PC-9 (cell line): ENCODE measurements at regions not wholly inside any gene's neighbourhood (a gene's known extent, or its start where the extent isn't known, plus 50 kb on each side); places are given as distances from the start of the nearest gene placed in this dataset.

ENCODE experiments used
- BruUV-seq: library from RNA; stranded (reverse); fragments of 400-500 nt; replicated peaks from 2 replicates; lab custom pipeline; 2021; lab: Mats Ljungman, UMichigan
- CTCF ChIA-PET: fragments of 300-600 bp; sonication (Branson Sonifier 250); formaldehyde crosslinking; loops from one replicate; lab custom pipeline; 2022; ENCODE audit warnings: antibody characterized with exemption; lab: Charles Lee
- POLR2A ChIA-PET: fragments of 300-600 bp; sonication (Branson Sonifier 250); formaldehyde crosslinking; loops from one replicate; lab custom pipeline; 2022; ENCODE audit warnings: antibody characterized with exemption; ENCODE audit not compliant: unreplicated experiment; lab: Charles Lee
- DNase-seq, 2 experiments: peaks; one replicate each; pipeline versions ENCODE4 v3.0.0 to v3.0.0-alpha.2; 2015 to 2022; ENCODE audit warnings: mixed read lengths in 1 of 2
- H2AFZ ChIP-seq: fragments of 200-600 bp; sonication (generic); 2 replicates; pipeline ENCODE4 v1.8.1; 2017; ENCODE audit warnings: antibody characterized with exemption
- H3F3A ChIP-seq: fragments of 200-600 bp; sonication (generic); 2 replicates; pipeline ENCODE4 v1.8.1; 2017; ENCODE audit warnings: antibody characterized with exemption, mild to moderate bottlenecking, low read depth; ENCODE audit not compliant: insufficient read depth
- H3K27ac ChIP-seq: fragments of 200-600 bp; sonication (generic); 2 replicates; pipeline ENCODE4 v1.6.1; 2016; ENCODE audit warnings: mixed run types
- H3K27me3 ChIP-seq: fragments of 200-600 bp; sonication (generic); 2 replicates; pipeline ENCODE4 v1.6.1; 2016; ENCODE audit warnings: low read depth, mixed run types; ENCODE audit not compliant: insufficient read depth
- H3K36me3 ChIP-seq: fragments of 200-600 bp; sonication (generic); 2 replicates; pipeline ENCODE4 v1.6.1; 2016; ENCODE audit warnings: low read depth, mixed run types
- H3K4me1 ChIP-seq: fragments of 200-600 bp; sonication (generic); replicated peaks from 2 replicates; pipeline ENCODE4 v1.6.1; 2016; ENCODE audit warnings: mixed run types; ENCODE audit not compliant: insufficient read depth
- H3K4me2 ChIP-seq: fragments of 200-600 bp; sonication (generic); 2 replicates; pipeline ENCODE4 v1.6.1; 2017; ENCODE audit warnings: mixed run types
- H3K4me3 ChIP-seq: fragments of 200-600 bp; sonication (generic); 2 replicates; pipeline ENCODE4 v1.6.1; 2016; ENCODE audit warnings: mixed run types
- H3K79me2 ChIP-seq: fragments of 200-600 bp; sonication (generic); 2 replicates; pipeline ENCODE4 v1.6.1; 2017; ENCODE audit warnings: low read depth, mixed run types
- H3K9me2 ChIP-seq: fragments of 200-600 bp; sonication (generic); 2 replicates; pipeline ENCODE4 v1.8.1; 2017; ENCODE audit warnings: mild to moderate bottlenecking; ENCODE audit not compliant: insufficient read depth
- H3K9me3 ChIP-seq: fragments of 200-600 bp; sonication (generic); 2 replicates; pipeline ENCODE4 v1.8.1; 2016; ENCODE audit warnings: low read depth; ENCODE audit not compliant: insufficient read depth
- H4K20me1 ChIP-seq: fragments of 200-600 bp; sonication (generic); 2 replicates; pipeline ENCODE4 v1.8.1; 2017; ENCODE audit not compliant: insufficient read depth
- CTCF ChIP-seq: fragments of 200-600 bp; sonication (generic); conservative IDR thresholded peaks from 2 replicates; pipeline ENCODE4 v1.6.1; 2017; ENCODE audit warnings: mixed run types, antibody characterized with exemption, mild to moderate bottlenecking, moderate library complexity
- EZH2 ChIP-seq: fragments of 200-600 bp; sonication (generic); IDR thresholded peaks from 2 replicates; pipeline ENCODE4 v1.8.0; 2017; ENCODE audit warnings: antibody characterized with exemption, low read depth
- intact Hi-C: fragments of 100-400 bp; cut with micrococcal nuclease; formaldehyde crosslinking; loops from one replicate; pipeline ENCODE4 v1.10.0; 2022; ENCODE audit not compliant: unreplicated experiment

- Histone ChIP-seq H3K79me2 (no peaks in the 10 kb centered on the region), H3K27me3 (no peaks in the 10 kb centered on the region), H3K27ac (no peak overlapping the region), H3F3A (no peaks in the 10 kb centered on the region), H3K9me3 (no peaks in the 10 kb centered on the region), H3K4me1 (no peaks in the 10 kb centered on the region), H3K4me2 (no peak overlapping the region), H3K9me2 (no peaks in the 10 kb centered on the region), H3K36me3 (no peaks in the 10 kb centered on the region), H4K20me1 (no peaks in the 10 kb centered on the region), H3K4me3 (no peak overlapping the region), H2AFZ (no peak overlapping the region)
- no peak for DNase-seq
- intact Hi-C loops = no loop called here
- no TSS peak for BruUV-seq
- POLR2A ChIA-PET = no interaction called here
- TF ChIP-seq CTCF = no peak
- CTCF ChIA-PET = no interaction called here
These were observed 565.9 kb upstream of the CCDC54 start for GRCh38 chr3:106811376-106811775.

GRCh38 chr3:106813742-106814141 lies 563.5 kb upstream of the CCDC54 start:
- DNase-seq = no peak
- H3K36me3 ChIP-seq = no peaks in the 10 kb centered on the region
- H3K79me2 ChIP-seq = no peaks in the 10 kb centered on the region
- TF ChIP-seq EZH2 (no peak), CTCF (no peak)
- POLR2A ChIA-PET = no interaction called here
- H3K27ac ChIP-seq = no peak overlapping the region
- H3K27me3 ChIP-seq = no peaks in the 10 kb centered on the region
- no peaks in the 10 kb centered on the region for H3K9me3 ChIP-seq
- CTCF ChIA-PET = no interaction called here
- no peak overlapping the region for H3K4me3 ChIP-seq
- no peak overlapping the region for H2AFZ ChIP-seq
- H3K4me1 ChIP-seq = no peaks in the 10 kb centered on the region
- no TSS peak for BruUV-seq
- no peak overlapping the region for H3K4me2 ChIP-seq
- H3K9me2 ChIP-seq = no peaks in the 10 kb centered on the region
- no peaks in the 10 kb centered on the region for H4K20me1 ChIP-seq
- intact Hi-C loops = no loop called here
- H3F3A ChIP-seq = no peaks in the 10 kb centered on the region

GRCh38 chr3:106814231-106814630 lies 563.0 kb upstream of the CCDC54 start:
- Histone ChIP-seq H4K20me1 (no peaks in the 10 kb centered on the region), H3K4me1 (no peaks in the 10 kb centered on the region), H2AFZ (no peak overlapping the region), H3K27me3 (no peaks in the 10 kb centered on the region), H3K4me2 (no peak overlapping the region), H3K4me3 (no peak overlapping the region), H3K9me2 (no peaks in the 10 kb centered on the region), H3K36me3 (no peaks in the 10 kb centered on the region), H3K9me3 (no peaks in the 10 kb centered on the region), H3K79me2 (no peaks in the 10 kb centered on the region), H3K27ac (no peak overlapping the region), H3F3A (no peaks in the 10 kb centered on the region)
- no peak for DNase-seq
- ChIA-PET POLR2A (no interaction called here), CTCF (no interaction called here)
- no peak for TF ChIP-seq CTCF
- TF ChIP-seq EZH2 = no peak
- no TSS peak for BruUV-seq
- intact Hi-C loops = no loop called here
